ENCODE measurements at regions not wholly inside any gene's neighbourhood (a gene's known extent, or its start where the extent isn't known, plus 50 kb on each side); places are given as distances from the start of the nearest gene placed in this dataset.
"Not testable (repeated sequence)": the region's sequence is repeated elsewhere in the genome, so short reads cannot be mapped to it uniquely, and the experiment has no call there.

GRCh38 chr6:14235653-14236356 lies 118.2 kb downstream of the CD83 start:
- no peaks in the 10 kb centered on the region for H3K27me3 ChIP-seq
- H3K9me3 ChIP-seq: peaks cover 0 to 9% of the 10 kb centered on the region in 2 donors
- DNase-seq (ENCODE audit: low spot score): no peak
- no peaks in the 10 kb centered on the region for H3K4me1 ChIP-seq
- H3K4me3 ChIP-seq: no peak overlapping the region
- H3K27ac ChIP-seq: no peak overlapping the region
- TF ChIP-seq CTCF (IDR thresholded peaks at IDR 0.05): no peak
- H3K36me3 ChIP-seq: no peaks in the 10 kb centered on the region

DNA sequence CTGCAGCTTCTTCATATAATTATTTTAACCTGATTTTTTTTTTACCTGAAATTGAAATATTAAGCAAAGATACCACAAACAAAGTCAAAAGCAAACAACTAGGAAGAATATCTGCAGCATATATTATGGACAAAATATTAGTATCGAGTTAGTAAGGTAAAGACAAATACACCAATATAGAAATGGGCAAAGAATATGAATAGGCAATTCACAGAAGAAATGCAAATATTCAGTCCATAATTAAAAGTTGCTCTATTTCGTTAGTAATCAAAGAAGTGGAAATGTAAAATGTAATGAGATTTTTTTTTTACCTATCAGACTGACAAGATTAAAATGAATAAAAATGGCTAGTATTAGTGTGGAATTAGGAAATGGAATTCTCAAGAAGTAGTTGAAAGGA lies 121.5 kb downstream of the CD83 start:
- no peak for DNase-seq (ENCODE audit: low spot score)
- Histone ChIP-seq H3K9me3 (peaks cover 0 to 9% of the 10 kb centered on the region in 2 donors), H3K4me3 (no peak overlapping the region), H3K27ac (no peak overlapping the region), H3K27me3 (no peaks in the 10 kb centered on the region), H3K4me1 (no peaks in the 10 kb centered on the region), H3K36me3 (no peaks in the 10 kb centered on the region)
- no peak for TF ChIP-seq CTCF (IDR thresholded peaks at IDR 0.05)

- TF ChIP-seq CTCF (IDR thresholded peaks at IDR 0.05): no peak
- no peaks in the 10 kb centered on the region for H3K36me3 ChIP-seq
- H3K9me3 ChIP-seq: peaks cover 0 to 9% of the 10 kb centered on the region in 2 donors
- H3K27me3 ChIP-seq: no peaks in the 10 kb centered on the region
- H3K4me3 ChIP-seq: no peak overlapping the region
- H3K27ac ChIP-seq: no peak overlapping the region
- no peak for DNase-seq (ENCODE audit: low spot score)
- no peaks in the 10 kb centered on the region for H3K4me1 ChIP-seq
Measured at GRCh38 chr6:14240411-14241166, 123.0 kb downstream of the CD83 start.

GRCh38 chr6:14241255-14242070 lies 123.9 kb downstream of the CD83 start:
- Histone ChIP-seq H3K4me1 (no peaks in the 10 kb centered on the region), H3K27me3 (no peaks in the 10 kb centered on the region), H3K27ac (no peak overlapping the region), H3K4me3 (no peak overlapping the region), H3K36me3 (no peaks in the 10 kb centered on the region), H3K9me3 (peaks cover 0 to 9% of the 10 kb centered on the region in 2 donors)
- DNase-seq (ENCODE audit: low spot score): no peak
- TF ChIP-seq CTCF (IDR thresholded peaks at IDR 0.05): no peak

- H3K9me3 ChIP-seq; DNase-seq (ENCODE audit: low spot score); H3K27ac ChIP-seq; H3K36me3 ChIP-seq; H3K4me3 ChIP-seq; H3K4me1 ChIP-seq; H3K27me3 ChIP-seq: not testable (repeated sequence)
Measured at GRCh38 chr6:14242912-14243311, 125.3 kb downstream of the CD83 start.

DNA sequence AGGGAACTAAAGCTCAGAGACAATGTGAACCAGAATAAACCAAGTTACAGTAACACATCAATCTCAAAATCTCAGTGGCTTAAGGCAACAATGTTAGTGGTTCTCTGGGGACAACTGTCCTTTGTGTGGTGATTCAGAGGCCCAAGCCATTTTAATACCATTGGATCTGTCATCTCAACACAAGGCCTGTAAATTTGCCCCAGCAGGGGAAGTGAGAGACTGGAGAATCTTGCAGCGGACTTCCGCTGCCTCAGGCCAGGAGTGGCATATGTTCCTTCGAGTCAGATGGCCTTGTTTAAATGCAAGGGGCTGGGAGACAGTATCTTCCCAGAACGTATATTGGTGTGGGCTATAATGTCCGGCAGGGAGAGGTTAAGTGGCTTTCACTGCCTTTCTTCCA lies 126.0 kb downstream of the CD83 start:
- H3K9me3 ChIP-seq: peaks cover 0 to 9% of the 10 kb centered on the region in 2 donors
- no peak for DNase-seq (ENCODE audit: low spot score)
- H3K27ac ChIP-seq: no peak overlapping the region
- H3K27me3 ChIP-seq: no peaks in the 10 kb centered on the region
- no peaks in the 10 kb centered on the region for H3K4me1 ChIP-seq
- no peak overlapping the region for H3K4me3 ChIP-seq
- no peak for TF ChIP-seq CTCF (IDR thresholded peaks at IDR 0.05)
- H3K36me3 ChIP-seq: no peaks in the 10 kb centered on the region

Data from right atrium auricular region (tissue), 2 donors.